ENCODE measurements at regions not wholly inside any gene's neighbourhood (a gene's known extent, or its start where the extent isn't known, plus 50 kb on each side); places are given as distances from the start of the nearest gene placed in this dataset.

DNA sequence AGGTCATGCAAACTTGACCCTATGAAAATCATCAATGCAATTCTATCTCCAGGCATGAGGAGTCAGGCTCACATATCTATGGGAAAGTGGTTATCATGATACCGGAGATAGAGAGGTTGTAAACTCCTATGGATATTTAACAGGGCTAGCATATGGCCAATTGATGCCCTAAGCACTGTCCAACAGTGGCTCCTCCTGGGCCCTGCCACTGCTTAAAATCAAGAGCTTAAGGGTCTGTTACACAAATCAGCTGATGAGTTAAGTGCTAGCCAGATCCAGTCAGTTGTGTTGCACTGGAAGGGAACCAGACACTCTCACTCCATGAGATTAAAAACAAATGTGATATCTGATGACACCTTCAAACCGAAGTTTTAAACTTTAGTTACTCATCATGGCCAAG is 337.6 kb downstream of the STIM2 start:
- H3K4me3 Mint-ChIP-seq = no peak overlapping the region
- ChIA-PET POLR2A (no interaction called here), CTCF (no interaction called here)
- no peaks in the 10 kb centered on the region for H3K9me3 Mint-ChIP-seq (ENCODE audit: insufficient read depth)
- H3K36me3 Mint-ChIP-seq (ENCODE audit: low read depth) = no peaks in the 10 kb centered on the region
- H3K27me3 Mint-ChIP-seq (ENCODE audit: low read depth) = no peaks in the 10 kb centered on the region
- DNase-seq (no peak), ATAC-seq (no peak)
- no peaks in the 10 kb centered on the region for H3K4me1 Mint-ChIP-seq (ENCODE audit: low read depth)
- no peak overlapping the region for H3K27ac Mint-ChIP-seq

GRCh38 chr4:27198971-27199370 is 338.3 kb downstream of the STIM2 start:
- H3K4me3 Mint-ChIP-seq = no peak overlapping the region
- H3K27ac Mint-ChIP-seq = no peak overlapping the region
- POLR2A ChIA-PET = no interaction called here
- no peaks in the 10 kb centered on the region for H3K27me3 Mint-ChIP-seq (ENCODE audit: low read depth)
- no peaks in the 10 kb centered on the region for H3K36me3 Mint-ChIP-seq (ENCODE audit: low read depth)
- DNase-seq = no peak
- ATAC-seq = no peak
- CTCF ChIA-PET = no interaction called here
- no peaks in the 10 kb centered on the region for H3K4me1 Mint-ChIP-seq (ENCODE audit: low read depth)
- H3K9me3 Mint-ChIP-seq (ENCODE audit: insufficient read depth) = no peaks in the 10 kb centered on the region

GRCh38 chr4:27206009-27206408 is 345.4 kb downstream of the STIM2 start:
- ATAC-seq = no peak
- POLR2A ChIA-PET = no interaction called here
- DNase-seq = no peak
- CTCF ChIA-PET = no interaction called here
- H3K36me3 Mint-ChIP-seq (ENCODE audit: low read depth) = no peaks in the 10 kb centered on the region
- no peak overlapping the region for H3K27ac Mint-ChIP-seq
- H3K4me1 Mint-ChIP-seq (ENCODE audit: low read depth) = no peaks in the 10 kb centered on the region
- no peak overlapping the region for H3K4me3 Mint-ChIP-seq
- no peaks in the 10 kb centered on the region for H3K9me3 Mint-ChIP-seq (ENCODE audit: insufficient read depth)
- H3K27me3 Mint-ChIP-seq (ENCODE audit: low read depth) = no peaks in the 10 kb centered on the region

DNA sequence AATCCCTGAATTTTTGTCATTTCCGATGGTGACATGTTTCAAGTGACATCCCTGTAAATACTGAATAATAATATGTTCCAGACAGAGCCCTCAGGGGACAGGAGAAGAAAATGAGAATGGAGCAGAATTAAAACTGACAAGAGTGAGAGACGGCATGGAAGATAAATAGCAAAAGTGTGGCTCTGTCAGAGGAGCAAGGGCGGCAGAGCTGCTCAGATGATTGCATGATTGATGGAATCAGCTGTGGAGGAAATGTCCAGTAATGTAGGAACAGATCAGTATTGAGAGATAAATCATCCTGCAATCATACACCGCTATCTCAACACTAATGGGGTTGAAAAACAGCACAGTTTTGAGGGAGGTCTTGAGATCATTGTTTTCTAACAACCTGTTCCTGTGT is 350.3 kb downstream of the STIM2 start:
- H3K4me3 Mint-ChIP-seq = no peak overlapping the region
- ChIA-PET CTCF (no interaction called here), POLR2A (no interaction called here)
- no peak for DNase-seq
- H3K9me3 Mint-ChIP-seq (ENCODE audit: insufficient read depth) = no peaks in the 10 kb centered on the region
- no peak overlapping the region for H3K27ac Mint-ChIP-seq
- H3K36me3 Mint-ChIP-seq (ENCODE audit: low read depth) = no peaks in the 10 kb centered on the region
- ATAC-seq = no peak
- no peaks in the 10 kb centered on the region for H3K27me3 Mint-ChIP-seq (ENCODE audit: low read depth)
- no peaks in the 10 kb centered on the region for H3K4me1 Mint-ChIP-seq (ENCODE audit: low read depth)

DNA sequence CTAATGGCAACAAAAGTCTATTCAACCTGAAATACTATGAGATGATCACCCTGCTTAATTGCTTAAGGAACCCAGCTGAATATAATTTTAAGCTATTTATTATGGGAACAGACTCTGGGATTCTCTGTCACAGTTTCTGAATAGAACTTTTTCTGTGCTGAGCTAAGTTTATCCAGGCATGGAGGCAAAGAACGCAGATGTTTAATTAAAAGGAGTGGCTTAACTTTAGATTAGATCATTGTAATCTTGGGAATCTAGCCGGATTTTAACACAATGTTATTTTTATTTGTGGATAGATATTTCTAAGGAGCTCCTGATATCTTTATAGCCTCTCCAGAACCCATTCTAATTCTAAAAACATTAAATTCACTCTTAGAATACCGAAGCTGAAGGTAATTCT is 353.4 kb downstream of the STIM2 start:
- ATAC-seq = no peak
- H3K4me1 Mint-ChIP-seq (ENCODE audit: low read depth) = no peaks in the 10 kb centered on the region
- ChIA-PET POLR2A (no interaction called here), CTCF (no interaction called here)
- no peak overlapping the region for H3K27ac Mint-ChIP-seq
- no peaks in the 10 kb centered on the region for H3K27me3 Mint-ChIP-seq (ENCODE audit: low read depth)
- H3K36me3 Mint-ChIP-seq (ENCODE audit: low read depth) = no peaks in the 10 kb centered on the region
- no peak overlapping the region for H3K4me3 Mint-ChIP-seq
- DNase-seq = no peak
- no peaks in the 10 kb centered on the region for H3K9me3 Mint-ChIP-seq (ENCODE audit: insufficient read depth)

- Mint-ChIP-seq H3K27me3 (ENCODE audit: low read depth) (no peaks in the 10 kb centered on the region), H3K4me1 (ENCODE audit: low read depth) (no peaks in the 10 kb centered on the region), H3K4me3 (no peak overlapping the region), H3K27ac (no peak overlapping the region), H3K36me3 (ENCODE audit: low read depth) (no peaks in the 10 kb centered on the region), H3K9me3 (ENCODE audit: insufficient read depth) (no peaks in the 10 kb centered on the region)
- ATAC-seq (no peak), DNase-seq (no peak)
- ChIA-PET CTCF (no interaction called here), POLR2A (no interaction called here)
Observed at GRCh38 chr4:27215220-27215826, 354.7 kb downstream of the STIM2 start.

DNA sequence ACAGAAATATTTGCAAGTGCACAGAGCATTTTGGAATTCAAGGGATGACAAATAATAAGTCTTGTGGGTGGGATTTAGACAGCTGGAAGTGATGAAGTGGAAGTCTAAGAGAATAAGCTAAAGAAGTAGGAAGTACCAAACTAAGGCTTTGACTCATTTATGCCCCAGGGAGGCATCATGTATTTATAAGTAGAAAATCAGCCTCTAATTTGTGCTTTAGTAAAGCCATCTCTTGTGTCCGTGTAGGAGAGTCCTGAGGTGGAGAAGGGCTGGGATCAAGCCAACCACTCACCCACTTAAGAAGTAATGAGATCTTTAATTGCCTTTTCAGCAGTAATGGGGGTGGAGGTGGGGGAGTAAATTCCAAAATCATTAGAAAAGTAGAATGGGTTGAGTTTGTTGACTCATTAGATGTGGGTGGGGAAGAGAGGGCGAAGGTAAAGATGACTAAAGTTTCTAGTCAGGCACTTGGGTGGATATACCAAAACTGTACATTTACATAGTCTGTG is 356.7 kb downstream of the STIM2 start:
- DNase-seq = no peak
- POLR2A ChIA-PET = no interaction called here
- Mint-ChIP-seq H3K27me3 (ENCODE audit: low read depth) (no peaks in the 10 kb centered on the region), H3K36me3 (ENCODE audit: low read depth) (no peaks in the 10 kb centered on the region), H3K9me3 (ENCODE audit: insufficient read depth) (no peaks in the 10 kb centered on the region), H3K4me1 (ENCODE audit: low read depth) (no peaks in the 10 kb centered on the region), H3K27ac (no peak overlapping the region), H3K4me3 (no peak overlapping the region)
- CTCF ChIA-PET = no interaction called here
- ATAC-seq = no peak

DNA sequence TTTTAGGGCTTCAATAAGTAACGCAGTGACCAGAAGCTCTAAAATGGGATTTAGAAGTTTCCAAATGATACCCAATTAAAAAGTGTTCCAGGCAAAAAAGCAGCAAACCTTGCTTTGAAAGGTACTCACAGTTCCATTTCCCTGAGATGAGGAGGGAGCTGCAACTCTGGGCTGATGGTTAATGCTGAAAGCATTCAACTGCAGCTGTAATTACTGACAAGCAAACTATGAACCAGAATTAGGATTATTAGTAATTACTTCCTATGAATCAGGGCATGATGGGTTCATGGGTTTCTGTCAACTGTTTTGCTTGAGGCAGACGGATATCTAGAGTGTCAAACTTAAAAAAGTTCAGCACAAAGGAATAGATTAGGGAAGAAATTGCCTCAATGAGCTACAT is 357.4 kb downstream of the STIM2 start:
- no peak overlapping the region for H3K27ac Mint-ChIP-seq
- H3K27me3 Mint-ChIP-seq (ENCODE audit: low read depth) = no peaks in the 10 kb centered on the region
- DNase-seq = no peak
- no peaks in the 10 kb centered on the region for H3K36me3 Mint-ChIP-seq (ENCODE audit: low read depth)
- H3K4me1 Mint-ChIP-seq (ENCODE audit: low read depth) = no peaks in the 10 kb centered on the region
- H3K4me3 Mint-ChIP-seq = no peak overlapping the region
- ATAC-seq = no peak
- no peaks in the 10 kb centered on the region for H3K9me3 Mint-ChIP-seq (ENCODE audit: insufficient read depth)
- POLR2A ChIA-PET = no interaction called here
- CTCF ChIA-PET = no interaction called here

GRCh38 chr4:27223326-27223725 is 362.7 kb downstream of the STIM2 start:
- ChIA-PET CTCF (no interaction called here), POLR2A (no interaction called here)
- H3K27ac Mint-ChIP-seq = no peak overlapping the region
- no peaks in the 10 kb centered on the region for H3K9me3 Mint-ChIP-seq (ENCODE audit: insufficient read depth)
- no peaks in the 10 kb centered on the region for H3K36me3 Mint-ChIP-seq (ENCODE audit: low read depth)
- ATAC-seq (no peak), DNase-seq (no peak)
- H3K27me3 Mint-ChIP-seq (ENCODE audit: low read depth) = no peaks in the 10 kb centered on the region
- no peaks in the 10 kb centered on the region for H3K4me1 Mint-ChIP-seq (ENCODE audit: low read depth)
- H3K4me3 Mint-ChIP-seq = no peak overlapping the region

DNA sequence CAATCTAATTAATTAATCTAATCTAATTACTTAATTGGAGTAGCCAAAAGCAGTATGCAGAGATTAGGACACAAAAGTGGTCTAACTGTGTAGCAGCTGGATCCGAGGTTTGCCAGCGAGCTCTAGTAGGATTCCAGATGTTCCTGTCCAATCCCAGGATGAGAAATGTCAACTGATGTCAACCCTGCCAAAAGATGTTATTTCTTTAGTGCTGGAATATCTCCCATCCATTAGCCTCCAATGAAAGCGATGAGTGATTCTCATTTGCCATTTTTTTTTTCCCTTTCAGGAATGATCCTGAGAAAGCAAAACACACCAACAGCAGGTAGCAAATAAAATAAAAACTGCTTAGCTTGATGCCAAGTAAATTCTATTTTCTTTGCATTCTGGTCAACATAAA is 372.9 kb downstream of the STIM2 start:
- H3K27ac Mint-ChIP-seq = no peak overlapping the region
- ChIA-PET CTCF (no interaction called here), POLR2A (no interaction called here)

DNA sequence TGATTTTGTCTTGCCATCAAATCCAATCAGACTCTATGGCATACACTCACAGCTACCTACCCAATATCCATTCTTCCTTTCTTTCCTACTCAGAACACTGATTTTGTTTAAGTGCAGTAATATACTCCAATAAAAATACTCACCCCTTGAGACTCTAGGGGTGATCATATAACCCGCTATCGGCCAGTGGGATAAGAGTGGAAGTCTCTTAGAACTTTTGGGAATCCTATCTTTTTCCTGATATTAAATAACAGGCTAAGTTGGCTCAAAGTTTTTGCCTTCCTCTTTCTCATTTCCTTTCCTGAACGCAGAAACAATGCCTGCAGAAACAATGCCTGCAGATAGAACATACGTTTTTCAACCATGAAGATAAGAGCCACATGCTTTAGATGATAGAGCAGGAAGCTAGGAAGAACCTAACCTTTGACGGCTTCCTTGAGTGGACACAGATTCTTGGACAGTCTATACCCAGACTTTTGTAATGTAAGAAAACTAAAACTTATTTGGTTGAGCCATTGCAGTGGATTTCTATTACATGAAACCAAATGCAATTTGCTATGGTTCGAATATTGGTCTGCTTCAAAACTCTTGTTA is 373.8 kb downstream of the STIM2 start:
- H3K27me3 Mint-ChIP-seq (ENCODE audit: low read depth) = no peaks in the 10 kb centered on the region
- H3K36me3 Mint-ChIP-seq (ENCODE audit: low read depth) = no peaks in the 10 kb centered on the region
- DNase-seq (no peak), ATAC-seq (no peak)
- H3K9me3 Mint-ChIP-seq (ENCODE audit: insufficient read depth) = no peaks in the 10 kb centered on the region
- H3K4me1 Mint-ChIP-seq (ENCODE audit: low read depth) = no peaks in the 10 kb centered on the region
- H3K27ac Mint-ChIP-seq = no peak overlapping the region
- ChIA-PET POLR2A (no interaction called here), CTCF (no interaction called here)
- no peak overlapping the region for H3K4me3 Mint-ChIP-seq

More for the DNA sequence above, 372.9 kb downstream of the STIM2 start:
- no peaks in the 10 kb centered on the region for H3K4me1 Mint-ChIP-seq (ENCODE audit: low read depth)
- DNase-seq = no peak
- no peak for ATAC-seq
- no peak overlapping the region for H3K4me3 Mint-ChIP-seq
- no peaks in the 10 kb centered on the region for H3K27me3 Mint-ChIP-seq (ENCODE audit: low read depth)
- no peaks in the 10 kb centered on the region for H3K36me3 Mint-ChIP-seq (ENCODE audit: low read depth)
- H3K9me3 Mint-ChIP-seq (ENCODE audit: insufficient read depth) = no peaks in the 10 kb centered on the region

- no peak for ATAC-seq
- Mint-ChIP-seq H3K4me1 (ENCODE audit: low read depth) (no peaks in the 10 kb centered on the region), H3K27ac (no peak overlapping the region), H3K9me3 (ENCODE audit: insufficient read depth) (no peaks in the 10 kb centered on the region), H3K27me3 (ENCODE audit: low read depth) (no peaks in the 10 kb centered on the region), H3K4me3 (no peak overlapping the region), H3K36me3 (ENCODE audit: low read depth) (no peaks in the 10 kb centered on the region)
- ChIA-PET POLR2A (no interaction called here), CTCF (no interaction called here)
- DNase-seq = no peak
Observed at GRCh38 chr4:27239641-27240040, 379.0 kb downstream of the STIM2 start.

GRCh38 chr4:27242217-27242616 is 381.6 kb downstream of the STIM2 start:
- POLR2A ChIA-PET = no interaction called here
- ATAC-seq (no peak), DNase-seq (no peak)
- no peaks in the 10 kb centered on the region for H3K9me3 Mint-ChIP-seq (ENCODE audit: insufficient read depth)
- H3K4me3 Mint-ChIP-seq = no peak overlapping the region
- CTCF ChIA-PET = no interaction called here
- H3K4me1 Mint-ChIP-seq (ENCODE audit: low read depth) = no peaks in the 10 kb centered on the region
- H3K27me3 Mint-ChIP-seq (ENCODE audit: low read depth) = no peaks in the 10 kb centered on the region
- no peak overlapping the region for H3K27ac Mint-ChIP-seq
- no peaks in the 10 kb centered on the region for H3K36me3 Mint-ChIP-seq (ENCODE audit: low read depth)

Data from activated CD8-positive, alpha-beta T cell treated with anti-CD3 and anti-CD28 coated beads, Interleukin-2, amount 10 ng/mL, durations not matched to agents 7 days and 5 days (primary cell).